Transverse colon (tissue), 4 donors: ENCODE measurements at regions not wholly inside any gene's neighbourhood (a gene's known extent, or its start where the extent isn't known, plus 50 kb on each side); places are given as distances from the start of the nearest gene placed in this dataset.
"Not testable (repeated sequence)": the region's sequence is repeated elsewhere in the genome, so short reads cannot be mapped to it uniquely, and the experiment has no call there.

Experiments used
- DNase-seq: peaks from one replicate; pipeline ENCODE4 v3.0.0-alpha.2; 2019
- H3K27ac ChIP-seq, 4 donors: fragments of 200-600 bp; sonication (generic); 2 replicates each; pipeline ENCODE4 v1.5.1; 2016 to 2018; ENCODE audit warnings: inconsistent platforms in 4 of 4
- H3K27me3 ChIP-seq: fragments of 200-600 bp; sonication (generic); 2 replicates; pipeline ENCODE4 v1.5.1; 2017; ENCODE audit warnings: inconsistent platforms
- H3K36me3 ChIP-seq, 4 donors: fragments of 200-600 bp; sonication (generic); 2 replicates each; pipeline ENCODE4 v1.5.1; 2017 to 2019; ENCODE audit warnings: inconsistent platforms in 4 of 4
- H3K4me1 ChIP-seq, 4 donors: fragments of 200-600 bp; sonication (generic); 2 replicates each; pipeline ENCODE4 v1.5.1; 2017 to 2020; ENCODE audit warnings: inconsistent platforms in 4 of 4
- H3K4me3 ChIP-seq, 4 donors: fragments of 200-600 bp; sonication (generic); 1 replicate in 1 of 4; 2 replicates in 3 of 4; pipeline versions ENCODE4 v1.5.1 to v1.6.1; 2017 to 2019; ENCODE audit warnings: inconsistent platforms in 4 of 4
- H3K9me3 ChIP-seq, 2 donors: fragments of 200-600 bp; sonication (generic); 2 replicates each; pipeline ENCODE4 v1.5.1; 2017 to 2019; ENCODE audit warnings: inconsistent platforms in 2 of 2
- CTCF ChIP-seq, 5 experiments: fragments of 200-600 bp in 3 of 5; fragments of 450-650 bp in 2 of 5; sonication (generic) in 3 of 5; IDR thresholded peaks; 1 replicate in 2 of 5; 2 replicates in 3 of 5; pipeline ENCODE4 v1.5.1; 2016 to 2017; ENCODE audit warnings: antibody characterized with exemption in 5 of 5, inconsistent platforms in 3 of 5, mild to moderate bottlenecking in 2 of 5, moderate library complexity in 1 of 5
- EP300 ChIP-seq: sonication (generic); formaldehyde crosslinking; IDR thresholded peaks from one replicate; pipeline ENCODE4 v1.6.1; 2017; ENCODE audit warnings: antibody characterized with exemption, low read depth
- POLR2A ChIP-seq: fragments of 450-650 bp; IDR thresholded peaks from one replicate; pipeline ENCODE4 v1.6.1; 2016; ENCODE audit warnings: antibody characterized with exemption, mild to moderate bottlenecking, moderate library complexity
- POLR2AphosphoS5 ChIP-seq, 3 donors: sonication (generic); formaldehyde crosslinking; IDR thresholded peaks; one replicate each; pipeline ENCODE4 v1.6.1; 2016; ENCODE audit warnings: antibody characterized with exemption in 3 of 3
- WGBS, 2 donors: methylation state at CpG; one replicate each; pipeline ENCODE4 v1.1.5; 2018; ENCODE audit warnings: low coverage in 1 of 2; 5-methylcytosine and 5-hydroxymethylcytosine counted together
- in situ Hi-C, 4 donors: fragments of 200-750 bp; cut with MboI; loops; one replicate each; pipeline versions ENCODE4 v1.15.0 to v1.15.1; 2017; ENCODE audit warnings: low sequenced_read_pairs in 3 of 4, low pct_ligation_motif_present in 1 of 4, low pct_unique_long_range_greater_than_20kb in 1 of 4
- intact Hi-C: fragments of 100-400 bp; cut with DNase I; formaldehyde crosslinking; loops from one replicate; pipeline ENCODE4 v1.15.1; 2023; ENCODE audit warnings: low total_unique reads

GRCh38 chr18:1665079-1665478 lies 760.4 kb downstream of the ADCYAP1 start:
- intact Hi-C loops = no loop called here
- H3K9me3 ChIP-seq = no peaks in the 10 kb centered on the region

GRCh38 chr18:1668279-1668678 lies 763.6 kb downstream of the ADCYAP1 start:
- in situ Hi-C loops = no loop called here
- H3K27ac ChIP-seq = no peak overlapping the region

More at GRCh38 chr18:1665079-1665478, 760.4 kb downstream of the ADCYAP1 start:
- H3K27ac ChIP-seq = no peak overlapping the region
- 30 to 42% methylated on average over 1 of the region's 1 CpG for WGBS, 2 donors
- no peak overlapping the region for H3K4me3 ChIP-seq
- no peaks in the 10 kb centered on the region for H3K36me3 ChIP-seq
- in situ Hi-C loops = no loop called here
- no peak for TF ChIP-seq POLR2A
- no peak for TF ChIP-seq POLR2AphosphoS5 (IDR thresholded peaks at IDR 0.05)
- no peak for DNase-seq
- no peaks in the 10 kb centered on the region for H3K4me1 ChIP-seq
- no peaks in the 10 kb centered on the region for H3K27me3 ChIP-seq

GRCh38 chr18:1671710-1672109 lies 767.0 kb downstream of the ADCYAP1 start:
- H3K4me1 ChIP-seq, H3K27me3 ChIP-seq, in situ Hi-C loops, DNase-seq, H3K4me3 ChIP-seq, H3K9me3 ChIP-seq, H3K36me3 ChIP-seq, H3K27ac ChIP-seq, intact Hi-C loops: not testable (repeated sequence)
- WGBS, 2 donors = 85 to 92% methylated on average over 2 of the region's 2 CpGs

More at GRCh38 chr18:1668279-1668678, 763.6 kb downstream of the ADCYAP1 start:
- intact Hi-C loops = no loop called here
- Histone ChIP-seq H3K36me3 (no peaks in the 10 kb centered on the region), H3K4me1 (no peaks in the 10 kb centered on the region), H3K9me3 (peaks cover 5 to 6% of the 10 kb centered on the region in 2 donors), H3K4me3 (no peak overlapping the region), H3K27me3 (no peaks in the 10 kb centered on the region)
- WGBS, 2 donors = 64 to 70% methylated on average over 4 of the region's 4 CpGs
- TF ChIP-seq CTCF (IDR thresholded peaks at IDR 0.05) = no peak
- no peak for TF ChIP-seq POLR2A
- TF ChIP-seq EP300 = no peak
- no peak for TF ChIP-seq POLR2AphosphoS5 (IDR thresholded peaks at IDR 0.05)
- no peak for DNase-seq

GRCh38 chr18:1676387-1676786 lies 771.7 kb downstream of the ADCYAP1 start:
- no peak for TF ChIP-seq POLR2A
- no peak for TF ChIP-seq EP300
- no peak for TF ChIP-seq POLR2AphosphoS5 (IDR thresholded peaks at IDR 0.05)
- TF ChIP-seq CTCF (IDR thresholded peaks at IDR 0.05) = no peak
- Histone ChIP-seq H3K4me1 (no peaks in the 10 kb centered on the region), H3K36me3 (no peaks in the 10 kb centered on the region), H3K4me3 (no peak overlapping the region), H3K27me3 (no peaks in the 10 kb centered on the region), H3K9me3 (peaks cover under 1 to 5% of the 10 kb centered on the region in 2 donors), H3K27ac (no peak overlapping the region)
- intact Hi-C loops = no loop called here
- in situ Hi-C loops = loop anchor here in 1 of 4 donors (25.0 kb wide), 1 partner anchor 139 kb away; no protein-coding TSS in a partner anchor
- DNase-seq = no peak
- 81 to 100% methylated on average over 1 to 3 of the region's 3 CpGs for WGBS, 2 donors

GRCh38 chr18:1680108-1680507 lies 775.4 kb downstream of the ADCYAP1 start:
- TF ChIP-seq CTCF (IDR thresholded peaks at IDR 0.05) (no peak), POLR2AphosphoS5 (IDR thresholded peaks at IDR 0.05) (no peak), POLR2A (no peak), EP300 (no peak)
- no peaks in the 10 kb centered on the region for H3K9me3 ChIP-seq
- intact Hi-C loops (no loop called here), in situ Hi-C loops (loop anchor here in 1 of 4 donors (25.0 kb wide), 1 partner anchor 143 kb away; no protein-coding TSS in a partner anchor)
- H3K36me3 ChIP-seq = no peaks in the 10 kb centered on the region
- DNase-seq = no peak
- H3K4me1 ChIP-seq = no peaks in the 10 kb centered on the region
- no peaks in the 10 kb centered on the region for H3K27me3 ChIP-seq
- no peak overlapping the region for H3K27ac ChIP-seq
- no peak overlapping the region for H3K4me3 ChIP-seq
- WGBS, 2 donors = 57 to 80% methylated on average over 1 of the region's 1 CpG
